Keratinocyte (primary cell): ENCODE measurements at regions not wholly inside any gene's neighbourhood (a gene's known extent, or its start where the extent isn't known, plus 50 kb on each side); places are given as distances from the start of the nearest gene placed in this dataset.

ENCODE experiments used
- DNase-seq: peaks from one replicate; pipeline ENCODE4 v3.0.0-alpha.2; 2011; ENCODE audit warnings: low read depth, missing footprints, low spot score
- FAIRE-seq: peaks from 2 replicates; lab custom pipeline; 2011; peaks lifted over from hg19 to GRCh38; lab: Jason Lieb, UNC
- H2AFZ ChIP-seq: 2 replicates; pipeline ENCODE4 v1.6.0; 2012; ENCODE audit warnings: low read length, control low read depth, inconsistent platforms; ENCODE audit not compliant: control insufficient read depth
- H3K27ac ChIP-seq: 2 replicates; pipeline ENCODE4 v1.5.1; 2011; ENCODE audit warnings: low read length; ENCODE audit not compliant: control insufficient read depth, insufficient read depth
- H3K27me3 ChIP-seq: 3 replicates; pipeline ENCODE4 v1.6.0; 2011; ENCODE audit warnings: low read length; ENCODE audit not compliant: control insufficient read depth, insufficient read depth; ENCODE audit errors: extremely low read depth
- H3K36me3 ChIP-seq, 2 experiments: 2 replicates in 1 of 2; 3 replicates in 1 of 2; pipeline ENCODE4 v1.5.1; 2011; ENCODE audit warnings: low read length in 2 of 2, mild to moderate bottlenecking in 1 of 2; ENCODE audit not compliant: control insufficient read depth in 2 of 2, insufficient read depth in 2 of 2; ENCODE audit errors: extremely low read depth in 1 of 2
- H3K4me1 ChIP-seq: 3 replicates; pipeline ENCODE4 v1.5.1; 2011; ENCODE audit warnings: low read length; ENCODE audit not compliant: control insufficient read depth, insufficient read depth; ENCODE audit errors: extremely low read depth
- H3K4me2 ChIP-seq: 3 replicates; pipeline ENCODE4 v1.6.0; 2011; ENCODE audit warnings: low read depth, low read length; ENCODE audit not compliant: control insufficient read depth, insufficient read depth; ENCODE audit errors: extremely low read depth
- H3K4me3 ChIP-seq, 3 experiments: fragments of 200-600 bp in 1 of 3; sonication (generic) in 1 of 3; 2 replicates in 2 of 3; 3 replicates in 1 of 3; pipeline ENCODE4 v1.5.1; 2011 to 2016; ENCODE audit warnings: low read length in 3 of 3, mild to moderate bottlenecking in 3 of 3, control low read depth in 2 of 3, inconsistent platforms in 1 of 3, low read depth in 1 of 3, mixed read lengths in 1 of 3, mixed run types in 1 of 3, moderate library complexity in 1 of 3; ENCODE audit not compliant: control insufficient read depth in 2 of 3, insufficient read depth in 2 of 3; ENCODE audit errors: extremely low read depth in 1 of 3
- H3K79me2 ChIP-seq: 2 replicates; pipeline ENCODE4 v1.6.0; 2012; ENCODE audit warnings: low read length; ENCODE audit not compliant: control insufficient read depth, insufficient read depth
- H3K9ac ChIP-seq: 3 replicates; pipeline ENCODE4 v1.6.0; 2011; ENCODE audit warnings: low read length; ENCODE audit not compliant: control insufficient read depth, insufficient read depth; ENCODE audit errors: extremely low read depth
- H3K9me1 ChIP-seq: 3 replicates; pipeline ENCODE4 v1.6.0; 2011; ENCODE audit warnings: low read length; ENCODE audit not compliant: control insufficient read depth, insufficient read depth; ENCODE audit errors: extremely low read depth
- H3K9me3 ChIP-seq: 2 replicates; pipeline ENCODE4 v1.5.1; 2012; ENCODE audit warnings: low read depth, low read length; ENCODE audit not compliant: control insufficient read depth
- H4K20me1 ChIP-seq: 3 replicates; pipeline ENCODE4 v1.6.0; 2011; ENCODE audit warnings: low read length; ENCODE audit not compliant: control insufficient read depth, insufficient read depth; ENCODE audit errors: extremely low read depth
- EZH2 ChIP-seq: IDR thresholded peaks from one replicate; pipeline ENCODE4 v1.6.1; 2012; ENCODE audit warnings: inconsistent platforms, mild to moderate bottlenecking, low read length, moderate library complexity
- dilution Hi-C: fragments of 300-500 bp; cut with MboI; formaldehyde crosslinking; loops from one replicate; pipeline ENCODE4 v1.7.0; 2020; ENCODE audit warnings: low sequenced_read_pairs; ENCODE audit not compliant: extremely low pct_ligation_motif_present
- TF ChIP-seq, protein P1 (sequence below), 3 experiments: IDR thresholded peaks in 1 of 3; conservative IDR thresholded peaks in 1 of 3; optimal IDR thresholded peaks in 1 of 3; 2 replicates in 2 of 3; 3 replicates in 1 of 3; pipeline versions ENCODE3 to v1.5.1; 2011; ENCODE audit warnings: low read length in 3 of 3, mild to moderate bottlenecking in 3 of 3, moderate library complexity in 2 of 3, control low read depth in 1 of 3, inconsistent platforms in 1 of 3; ENCODE audit not compliant: insufficient read depth in 2 of 3; ENCODE audit errors: extremely low read depth in 1 of 3

DNA sequence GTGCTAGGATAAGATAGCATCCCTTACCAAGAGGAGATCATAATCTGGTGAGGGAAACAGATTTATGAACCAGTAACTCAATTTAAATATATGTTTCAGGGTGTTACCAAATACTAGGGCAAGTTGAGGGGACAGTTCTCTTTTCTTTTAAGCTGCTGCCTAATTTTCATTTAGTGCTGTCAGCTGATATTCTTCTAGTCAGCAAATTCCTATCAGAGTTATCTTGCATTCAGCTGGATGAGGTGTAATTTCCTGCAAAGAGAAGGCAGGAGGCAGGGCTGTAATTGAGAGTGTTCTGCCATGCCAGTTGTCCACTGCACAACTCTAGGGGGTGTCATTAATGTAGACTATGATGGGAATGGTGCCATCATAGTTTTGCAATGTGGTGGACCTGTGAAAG lies 141.3 kb upstream of the LHCGR start:
- Histone ChIP-seq H3K27ac (no peak overlapping the region), H3K9ac (no peak overlapping the region), H3K4me2 (no peak overlapping the region), H3K9me1 (no peaks in the 10 kb centered on the region), H3K4me3 (no peak overlapping the region), H3K4me1 (no peaks in the 10 kb centered on the region), H2AFZ (no peak overlapping the region), H4K20me1 (no peaks in the 10 kb centered on the region), H3K79me2 (no peaks in the 10 kb centered on the region), H3K9me3 (no peaks in the 10 kb centered on the region), H3K36me3 (no peaks in the 10 kb centered on the region), H3K27me3 (no peaks in the 10 kb centered on the region)
- no peak for FAIRE-seq
- dilution Hi-C loops: no loop called here
- DNase-seq: no peak
- TF ChIP-seq, protein P1, sequence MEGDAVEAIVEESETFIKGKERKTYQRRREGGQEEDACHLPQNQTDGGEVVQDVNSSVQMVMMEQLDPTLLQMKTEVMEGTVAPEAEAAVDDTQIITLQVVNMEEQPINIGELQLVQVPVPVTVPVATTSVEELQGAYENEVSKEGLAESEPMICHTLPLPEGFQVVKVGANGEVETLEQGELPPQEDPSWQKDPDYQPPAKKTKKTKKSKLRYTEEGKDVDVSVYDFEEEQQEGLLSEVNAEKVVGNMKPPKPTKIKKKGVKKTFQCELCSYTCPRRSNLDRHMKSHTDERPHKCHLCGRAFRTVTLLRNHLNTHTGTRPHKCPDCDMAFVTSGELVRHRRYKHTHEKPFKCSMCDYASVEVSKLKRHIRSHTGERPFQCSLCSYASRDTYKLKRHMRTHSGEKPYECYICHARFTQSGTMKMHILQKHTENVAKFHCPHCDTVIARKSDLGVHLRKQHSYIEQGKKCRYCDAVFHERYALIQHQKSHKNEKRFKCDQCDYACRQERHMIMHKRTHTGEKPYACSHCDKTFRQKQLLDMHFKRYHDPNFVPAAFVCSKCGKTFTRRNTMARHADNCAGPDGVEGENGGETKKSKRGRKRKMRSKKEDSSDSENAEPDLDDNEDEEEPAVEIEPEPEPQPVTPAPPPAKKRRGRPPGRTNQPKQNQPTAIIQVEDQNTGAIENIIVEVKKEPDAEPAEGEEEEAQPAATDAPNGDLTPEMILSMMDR (optimal IDR thresholded peaks at IDR 0.05 in 1 of 3, IDR thresholded peaks at IDR 0.05 in 1 of 3, conservative IDR thresholded peaks at IDR 0.05 in 1 of 3; ENCODE audit: extremely low read depth in 1 of 3, insufficient read depth in 2 of 3, low read length in 3 of 3): no peak
- TF ChIP-seq EZH2: no peak

DNA sequence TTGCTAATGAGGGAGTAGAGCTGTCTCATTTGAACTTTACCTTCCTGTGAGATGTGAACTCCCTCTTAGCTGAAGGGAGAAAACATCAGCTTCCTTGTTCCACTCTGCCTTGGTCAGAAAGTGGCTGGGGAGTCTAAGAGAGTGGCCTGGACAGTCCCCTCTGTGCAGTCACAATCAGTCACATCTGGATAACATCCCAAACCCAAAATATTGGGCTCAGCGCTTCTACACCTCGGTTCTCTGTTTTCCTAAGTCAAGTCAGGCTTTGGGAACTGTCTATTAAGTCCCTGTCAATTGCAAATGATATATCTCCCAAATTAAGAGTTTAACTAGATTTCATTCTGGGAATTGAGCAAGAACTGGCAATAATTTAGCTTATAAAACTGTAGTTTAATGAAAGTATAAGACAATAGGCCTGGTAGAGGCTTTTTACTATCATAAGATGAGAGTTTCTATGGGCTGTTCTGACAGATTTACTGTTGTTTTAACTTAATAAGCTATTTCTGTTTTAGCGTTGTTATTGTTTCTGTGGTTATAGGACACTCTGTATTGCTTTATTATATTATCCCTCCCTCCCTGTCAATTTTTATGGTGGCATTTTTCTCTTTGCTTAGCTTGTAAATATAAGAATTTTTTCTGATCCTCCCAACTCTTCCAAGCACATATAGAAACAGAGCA lies 135.1 kb upstream of the LHCGR start:
- Histone ChIP-seq H3K36me3 (no peaks in the 10 kb centered on the region), H3K4me1 (no peaks in the 10 kb centered on the region), H4K20me1 (no peaks in the 10 kb centered on the region), H3K9ac (no peak overlapping the region), H3K27me3 (peaks cover 4% of the 10 kb centered on the region), H3K79me2 (no peaks in the 10 kb centered on the region), H3K9me1 (no peaks in the 10 kb centered on the region), H2AFZ (no peak overlapping the region), H3K4me2 (no peak overlapping the region), H3K4me3 (no peak overlapping the region), H3K9me3 (no peaks in the 10 kb centered on the region), H3K27ac (no peak overlapping the region)
- dilution Hi-C loops: no loop called here
- FAIRE-seq (no peak), DNase-seq (no peak)
- TF ChIP-seq, protein P1 (optimal IDR thresholded peaks at IDR 0.05 in 1 of 3, IDR thresholded peaks at IDR 0.05 in 1 of 3, conservative IDR thresholded peaks at IDR 0.05 in 1 of 3; ENCODE audit: extremely low read depth in 1 of 3, insufficient read depth in 2 of 3, low read length in 3 of 3): no peak
